Suprapubic skin (tissue), 4 donors: ENCODE measurements at regions not wholly inside any gene's neighbourhood (a gene's known extent, or its start where the extent isn't known, plus 50 kb on each side); places are given as distances from the start of the nearest gene placed in this dataset.

ENCODE experiments used
- POLR2A ChIP-seq, 2 donors: fragments of 450-650 bp; IDR thresholded peaks; one replicate each; pipeline ENCODE4 v1.6.1; 2017; ENCODE audit warnings: antibody characterized with exemption in 2 of 2, mild to moderate bottlenecking in 2 of 2, moderate library complexity in 2 of 2
- POLR2AphosphoS5 ChIP-seq, 3 donors: sonication (generic); formaldehyde crosslinking; IDR thresholded peaks; one replicate each; pipeline ENCODE4 v1.6.1; 2017; ENCODE audit warnings: antibody characterized with exemption in 3 of 3
- TF ChIP-seq, protein P1 (sequence below), 2 donors: fragments of 200-600 bp in 1 of 2; fragments of 450-650 bp in 1 of 2; sonication (generic) in 1 of 2; IDR thresholded peaks; one replicate each; pipeline ENCODE4 v1.5.1; 2016 to 2019; ENCODE audit warnings: antibody characterized with exemption in 2 of 2, mild to moderate bottlenecking in 1 of 2, moderate library complexity in 1 of 2

DNA sequence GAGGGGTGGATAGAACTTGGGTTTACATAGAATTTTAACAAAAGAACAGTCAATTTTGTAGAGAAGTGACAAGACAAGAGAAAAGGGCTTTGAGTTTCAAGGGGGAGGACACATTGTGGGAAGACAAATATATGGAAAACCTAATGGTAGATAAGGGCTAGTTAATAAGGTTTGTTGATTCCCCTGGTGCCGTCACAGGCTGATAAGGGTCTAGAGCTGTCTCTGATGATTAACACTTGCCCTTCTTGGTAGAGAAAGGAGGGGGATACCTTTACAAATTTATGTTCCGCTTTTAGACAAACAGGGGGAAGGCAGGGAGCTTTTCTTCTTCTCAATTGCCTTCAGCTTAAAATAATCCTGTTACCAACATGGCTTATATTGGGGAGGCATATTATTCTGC is 124.3 kb downstream of the ETS2 start:
- no peak for TF ChIP-seq POLR2A (IDR thresholded peaks at IDR 0.05)
- TF ChIP-seq, protein P1, sequence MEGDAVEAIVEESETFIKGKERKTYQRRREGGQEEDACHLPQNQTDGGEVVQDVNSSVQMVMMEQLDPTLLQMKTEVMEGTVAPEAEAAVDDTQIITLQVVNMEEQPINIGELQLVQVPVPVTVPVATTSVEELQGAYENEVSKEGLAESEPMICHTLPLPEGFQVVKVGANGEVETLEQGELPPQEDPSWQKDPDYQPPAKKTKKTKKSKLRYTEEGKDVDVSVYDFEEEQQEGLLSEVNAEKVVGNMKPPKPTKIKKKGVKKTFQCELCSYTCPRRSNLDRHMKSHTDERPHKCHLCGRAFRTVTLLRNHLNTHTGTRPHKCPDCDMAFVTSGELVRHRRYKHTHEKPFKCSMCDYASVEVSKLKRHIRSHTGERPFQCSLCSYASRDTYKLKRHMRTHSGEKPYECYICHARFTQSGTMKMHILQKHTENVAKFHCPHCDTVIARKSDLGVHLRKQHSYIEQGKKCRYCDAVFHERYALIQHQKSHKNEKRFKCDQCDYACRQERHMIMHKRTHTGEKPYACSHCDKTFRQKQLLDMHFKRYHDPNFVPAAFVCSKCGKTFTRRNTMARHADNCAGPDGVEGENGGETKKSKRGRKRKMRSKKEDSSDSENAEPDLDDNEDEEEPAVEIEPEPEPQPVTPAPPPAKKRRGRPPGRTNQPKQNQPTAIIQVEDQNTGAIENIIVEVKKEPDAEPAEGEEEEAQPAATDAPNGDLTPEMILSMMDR (IDR thresholded peaks at IDR 0.05), result no peak
- no peak for TF ChIP-seq POLR2AphosphoS5 (IDR thresholded peaks at IDR 0.05)
